ENCODE measurements at regions not wholly inside any gene's neighbourhood (a gene's known extent, or its start where the extent isn't known, plus 50 kb on each side); places are given as distances from the start of the nearest gene placed in this dataset.

GRCh38 chr9:94005272-94005901 lies 50.2 kb upstream of the BARX1 start:
- TF ChIP-seq, protein P1, sequence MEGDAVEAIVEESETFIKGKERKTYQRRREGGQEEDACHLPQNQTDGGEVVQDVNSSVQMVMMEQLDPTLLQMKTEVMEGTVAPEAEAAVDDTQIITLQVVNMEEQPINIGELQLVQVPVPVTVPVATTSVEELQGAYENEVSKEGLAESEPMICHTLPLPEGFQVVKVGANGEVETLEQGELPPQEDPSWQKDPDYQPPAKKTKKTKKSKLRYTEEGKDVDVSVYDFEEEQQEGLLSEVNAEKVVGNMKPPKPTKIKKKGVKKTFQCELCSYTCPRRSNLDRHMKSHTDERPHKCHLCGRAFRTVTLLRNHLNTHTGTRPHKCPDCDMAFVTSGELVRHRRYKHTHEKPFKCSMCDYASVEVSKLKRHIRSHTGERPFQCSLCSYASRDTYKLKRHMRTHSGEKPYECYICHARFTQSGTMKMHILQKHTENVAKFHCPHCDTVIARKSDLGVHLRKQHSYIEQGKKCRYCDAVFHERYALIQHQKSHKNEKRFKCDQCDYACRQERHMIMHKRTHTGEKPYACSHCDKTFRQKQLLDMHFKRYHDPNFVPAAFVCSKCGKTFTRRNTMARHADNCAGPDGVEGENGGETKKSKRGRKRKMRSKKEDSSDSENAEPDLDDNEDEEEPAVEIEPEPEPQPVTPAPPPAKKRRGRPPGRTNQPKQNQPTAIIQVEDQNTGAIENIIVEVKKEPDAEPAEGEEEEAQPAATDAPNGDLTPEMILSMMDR (IDR thresholded peaks at IDR 0.05) = no peak
- no peak for TF ChIP-seq EZH2 (IDR thresholded peaks at IDR 0.05; ENCODE audit: borderline replicate concordance, insufficient read depth, low read depth, low read length, poor library complexity, severe bottlenecking)

All from B cell (primary cell).